GM18505 (cell line): ENCODE measurements at regions not wholly inside any gene's neighbourhood (a gene's known extent, or its start where the extent isn't known, plus 50 kb on each side); places are given as distances from the start of the nearest gene placed in this dataset.

Experiments used
- ATAC-seq: cut with Tn5 transposase; IDR thresholded peaks from one replicate; pipeline ENCODE4 v1.9.1; 2021; ENCODE audit not compliant: unreplicated experiment
- POLR2A ChIP-seq: IDR thresholded peaks from 4 replicates; pipeline ENCODE4 v1.6.1; 2011; ENCODE audit warnings: borderline replicate concordance; ENCODE audit not compliant: insufficient read depth, insufficient read length; ENCODE audit errors: extremely low read depth

- no peak for TF ChIP-seq POLR2A
- no peak for ATAC-seq
Measured at GRCh38 chr3:14286887-14287500, 108.4 kb downstream of the LSM3 start.

GRCh38 chr3:14288177-14288788 is 109.7 kb downstream of the LSM3 start:
- no peak for ATAC-seq
- no peak for TF ChIP-seq POLR2A

GRCh38 chr3:14288833-14289451 is 110.3 kb downstream of the LSM3 start:
- no peak for ATAC-seq
- no peak for TF ChIP-seq POLR2A

- TF ChIP-seq POLR2A, result no peak
- ATAC-seq, result no peak
Measured at GRCh38 chr3:14289590-14290461, 111.2 kb downstream of the LSM3 start.

GRCh38 chr3:14290631-14291385 is 111.6 kb upstream of the SLC6A6 start:
- ATAC-seq, result no peak
- TF ChIP-seq POLR2A, result no peak

- ATAC-seq, result no peak
- no peak for TF ChIP-seq POLR2A
Measured at GRCh38 chr3:14295037-14295436, 107.4 kb upstream of the SLC6A6 start.

GRCh38 chr3:14295801-14296200 is 106.6 kb upstream of the SLC6A6 start:
- no peak for ATAC-seq
- no peak for TF ChIP-seq POLR2A

- ATAC-seq, result no peak
Measured at GRCh38 chr3:14297305-14297704, 105.1 kb upstream of the SLC6A6 start.

GRCh38 chr3:14297784-14298236 is 104.6 kb upstream of the SLC6A6 start:
- TF ChIP-seq POLR2A, result no peak
- ATAC-seq, result no peak

More at GRCh38 chr3:14297305-14297704, 105.1 kb upstream of the SLC6A6 start:
- no peak for TF ChIP-seq POLR2A

GRCh38 chr3:14298442-14298841 is 104.0 kb upstream of the SLC6A6 start:
- ATAC-seq, result no peak
- TF ChIP-seq POLR2A, result no peak

GRCh38 chr3:14298991-14299555 is 103.3 kb upstream of the SLC6A6 start:
- TF ChIP-seq POLR2A, result no peak
- no peak for ATAC-seq

GRCh38 chr3:14299767-14300166 is 102.6 kb upstream of the SLC6A6 start:
- no peak for TF ChIP-seq POLR2A
- ATAC-seq, result no peak
